HEK293 (cell line): ENCODE measurements at regions not wholly inside any gene's neighbourhood (a gene's known extent, or its start where the extent isn't known, plus 50 kb on each side); places are given as distances from the start of the nearest gene placed in this dataset.

ENCODE experiments used
- BCL11A ChIP-seq: fragments of 450-650 bp; formaldehyde crosslinking; IDR thresholded peaks from 2 replicates; pipeline ENCODE4 v1.5.1; 2016; ENCODE audit warnings: low read depth, missing biosample characterization, missing genetic modification characterization
- BCL11B ChIP-seq: fragments of 450-650 bp; formaldehyde crosslinking; IDR thresholded peaks from 2 replicates; pipeline ENCODE4 v1.5.1; 2016; ENCODE audit warnings: low read depth, missing biosample characterization, missing genetic modification characterization
- YY1 ChIP-seq: fragments of 450-650 bp; formaldehyde crosslinking; IDR thresholded peaks from 2 replicates; pipeline ENCODE4 v1.5.1; 2018; ENCODE audit warnings: missing biosample characterization, missing genetic modification characterization
- ZFHX2 ChIP-seq: fragments of 450-650 bp; formaldehyde crosslinking; conservative IDR thresholded peaks from 2 replicates; pipeline ENCODE4 v1.5.1; 2016; ENCODE audit warnings: missing biosample characterization, missing genetic modification characterization
- ZNF121 ChIP-seq: fragments of 450-650 bp; formaldehyde crosslinking; IDR thresholded peaks from 2 replicates; pipeline ENCODE4 v1.5.1; 2016; ENCODE audit warnings: missing biosample characterization, missing genetic modification characterization
- ZNF138 ChIP-seq: fragments of 450-650 bp; formaldehyde crosslinking; IDR thresholded peaks from 2 replicates; pipeline ENCODE4 v1.5.1; 2016; ENCODE audit warnings: missing biosample characterization, missing genetic modification characterization, borderline replicate concordance
- ZNF174 ChIP-seq: fragments of 450-650 bp; formaldehyde crosslinking; IDR thresholded peaks from 2 replicates; pipeline ENCODE4 v1.5.0; 2017; ENCODE audit warnings: missing biosample characterization, mild to moderate bottlenecking, missing genetic modification characterization
- ZNF354C ChIP-seq: fragments of 450-650 bp; formaldehyde crosslinking; IDR thresholded peaks from 2 replicates; pipeline ENCODE4 v1.5.1; 2016; ENCODE audit warnings: missing biosample characterization, missing genetic modification characterization, low read depth, borderline replicate concordance
- ZNF473 ChIP-seq: fragments of 450-650 bp; formaldehyde crosslinking; IDR thresholded peaks from 2 replicates; pipeline ENCODE4 v1.5.1; 2017; ENCODE audit warnings: missing biosample characterization, missing genetic modification characterization
- ZNF561 ChIP-seq: fragments of 450-650 bp; IDR thresholded peaks from 2 replicates; pipeline ENCODE4 v1.5.1; 2018; ENCODE audit warnings: missing biosample characterization, missing genetic modification characterization, borderline replicate concordance
- ZNF776 ChIP-seq: fragments of 450-650 bp; formaldehyde crosslinking; IDR thresholded peaks from 2 replicates; pipeline ENCODE4 v1.5.0; 2017; ENCODE audit warnings: missing biosample characterization, missing genetic modification characterization, borderline replicate concordance
- TF ChIP-seq, protein P1 (sequence below): sonication (generic); formaldehyde crosslinking; IDR thresholded peaks from 2 replicates; pipeline ENCODE4 v1.8.1; 2022; ENCODE audit warnings: mild to moderate bottlenecking, moderate library complexity, missing genetic modification reagents
- TF ChIP-seq, protein P2 (sequence below): fragments of 450-650 bp; formaldehyde crosslinking; IDR thresholded peaks from 2 replicates; pipeline ENCODE4 v1.5.1; 2017; ENCODE audit warnings: missing biosample characterization, missing genetic modification characterization

DNA sequence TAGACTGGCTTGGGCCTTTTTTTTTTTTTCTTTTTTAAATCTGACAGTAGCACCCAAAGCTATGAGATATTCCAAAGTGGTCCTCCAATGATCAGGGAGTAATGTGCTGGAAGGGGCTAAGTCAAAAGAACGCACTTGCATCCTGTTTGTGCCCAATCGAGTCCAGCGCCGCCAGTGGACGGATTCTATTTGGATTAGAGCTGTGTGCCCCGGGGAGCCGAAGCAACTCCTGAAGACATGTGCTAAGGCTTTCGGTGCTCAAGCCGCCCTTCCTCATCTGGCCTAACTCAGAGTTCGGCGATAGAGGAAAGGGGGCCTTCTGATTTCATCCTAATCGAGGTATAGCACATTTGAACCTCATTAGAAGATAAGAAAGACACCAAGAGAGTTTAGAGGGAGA lies 147.8 kb upstream of the NECTIN1 start:
- TF ChIP-seq BCL11A (tag by site-specific recombination) = no peak
- TF ChIP-seq ZNF354C (tag by site-specific recombination) = no peak
- TF ChIP-seq YY1 = no peak
- no peak for TF ChIP-seq ZNF776 (tag by site-specific recombination)
- TF ChIP-seq ZNF174 (tag by site-specific recombination) = no peak
- TF ChIP-seq ZFHX2 (tag by site-specific recombination) = no peak
- no peak for TF ChIP-seq ZNF121
- TF ChIP-seq, protein P1, sequence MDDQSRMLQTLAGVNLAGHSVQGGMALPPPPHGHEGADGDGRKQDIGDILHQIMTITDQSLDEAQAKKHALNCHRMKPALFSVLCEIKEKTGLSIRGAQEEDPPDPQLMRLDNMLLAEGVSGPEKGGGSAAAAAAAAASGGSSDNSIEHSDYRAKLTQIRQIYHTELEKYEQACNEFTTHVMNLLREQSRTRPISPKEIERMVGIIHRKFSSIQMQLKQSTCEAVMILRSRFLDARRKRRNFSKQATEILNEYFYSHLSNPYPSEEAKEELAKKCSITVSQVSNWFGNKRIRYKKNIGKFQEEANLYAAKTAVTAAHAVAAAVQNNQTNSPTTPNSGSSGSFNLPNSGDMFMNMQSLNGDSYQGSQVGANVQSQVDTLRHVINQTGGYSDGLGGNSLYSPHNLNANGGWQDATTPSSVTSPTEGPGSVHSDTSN (CRISPR knock-in tag) = no peak
- no peak for TF ChIP-seq ZNF138 (tag by site-specific recombination)
- no peak for TF ChIP-seq ZNF473 (tag by site-specific recombination)
- no peak for TF ChIP-seq ZNF561 (tag by site-specific recombination)
- TF ChIP-seq BCL11B (tag by site-specific recombination) = no peak
- TF ChIP-seq, protein P2, sequence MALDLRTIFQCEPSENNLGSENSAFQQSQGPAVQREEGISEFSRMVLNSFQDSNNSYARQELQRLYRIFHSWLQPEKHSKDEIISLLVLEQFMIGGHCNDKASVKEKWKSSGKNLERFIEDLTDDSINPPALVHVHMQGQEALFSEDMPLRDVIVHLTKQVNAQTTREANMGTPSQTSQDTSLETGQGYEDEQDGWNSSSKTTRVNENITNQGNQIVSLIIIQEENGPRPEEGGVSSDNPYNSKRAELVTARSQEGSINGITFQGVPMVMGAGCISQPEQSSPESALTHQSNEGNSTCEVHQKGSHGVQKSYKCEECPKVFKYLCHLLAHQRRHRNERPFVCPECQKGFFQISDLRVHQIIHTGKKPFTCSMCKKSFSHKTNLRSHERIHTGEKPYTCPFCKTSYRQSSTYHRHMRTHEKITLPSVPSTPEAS (tag by site-specific recombination) = no peak
